Astrocyte (in vitro differentiated cells and primary cell): ENCODE measurements at regions not wholly inside any gene's neighbourhood (a gene's known extent, or its start where the extent isn't known, plus 50 kb on each side); places are given as distances from the start of the nearest gene placed in this dataset.

Source experiments
- CTCF ChIP-seq: IDR thresholded peaks from 2 replicates; pipeline ENCODE4 v1.5.1; 2011; ENCODE audit warnings: low read depth, mild to moderate bottlenecking, inconsistent platforms, low read length, moderate library complexity; ENCODE audit not compliant: insufficient read depth
- EZH2 ChIP-seq: IDR thresholded peaks from 2 replicates; pipeline ENCODE4 v1.6.1; 2012; ENCODE audit warnings: mild to moderate bottlenecking, low read length, inconsistent platforms; ENCODE audit not compliant: insufficient read depth

DNA sequence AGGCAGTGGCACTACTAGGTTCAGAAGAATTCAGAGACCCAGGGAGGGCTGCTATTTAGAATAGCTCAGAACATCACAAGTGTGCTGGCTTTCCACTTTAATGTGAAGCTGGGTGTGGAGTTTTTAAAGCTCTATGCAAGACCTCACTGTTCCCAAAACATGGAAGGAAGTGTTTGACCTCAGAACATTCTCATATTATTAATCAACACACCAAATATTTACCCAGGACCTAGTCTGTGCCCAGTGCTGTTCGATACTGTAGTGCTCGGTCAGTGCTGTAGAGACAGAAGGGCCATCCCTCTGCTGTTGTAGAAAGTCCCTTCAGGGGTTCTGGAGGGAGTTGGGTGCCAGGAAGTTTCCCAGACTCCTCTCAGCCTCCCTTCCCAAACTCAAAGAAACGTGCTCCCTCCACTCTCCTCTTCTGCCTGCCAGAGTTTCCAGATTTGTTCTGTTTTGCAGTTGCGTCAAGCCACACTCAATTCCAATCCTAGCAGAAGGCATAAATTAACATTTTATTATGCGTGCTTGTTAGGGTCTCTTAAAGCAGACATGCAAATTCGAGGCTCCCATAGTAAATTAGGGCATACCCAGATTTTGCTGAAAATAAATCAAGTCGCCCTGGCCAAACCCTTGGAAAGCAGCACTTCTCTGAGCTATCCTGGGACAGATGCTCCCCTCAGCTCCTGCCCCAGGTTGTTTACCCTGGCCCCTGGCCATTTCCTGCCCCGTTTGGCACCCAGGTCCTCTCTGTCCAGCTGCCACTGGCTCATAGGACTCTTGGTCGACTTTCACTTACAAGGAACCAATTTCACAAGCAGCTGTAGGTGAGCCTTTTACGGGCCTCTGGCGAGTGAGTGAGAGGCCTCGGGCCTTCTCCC is 248.6 kb downstream of the HIVEP2 start:
- TF ChIP-seq CTCF = no peak
- no peak for TF ChIP-seq EZH2
